GM12891 (cell line): ENCODE measurements at regions not wholly inside any gene's neighbourhood (a gene's known extent, or its start where the extent isn't known, plus 50 kb on each side); places are given as distances from the start of the nearest gene placed in this dataset.

ENCODE experiments used
- PAX5 ChIP-seq: IDR thresholded peaks from 2 replicates; pipeline ENCODE4 v1.6.1; 2011; ENCODE audit warnings: low read length, moderate library complexity, mild to moderate bottlenecking; ENCODE audit not compliant: insufficient read depth, severe bottlenecking
- POLR2A ChIP-seq: IDR thresholded peaks from 2 replicates; pipeline ENCODE4 v1.6.1; 2011; ENCODE audit warnings: low read depth, low read length, control low read depth
- POLR2AphosphoS5 ChIP-seq: IDR thresholded peaks from 2 replicates; pipeline ENCODE4 v1.6.1; 2011; ENCODE audit warnings: low read depth, low read length, control low read depth

- no peak for TF ChIP-seq POLR2A
- no peak for TF ChIP-seq POLR2AphosphoS5
- no peak for TF ChIP-seq PAX5
These were observed 292.8 kb downstream of the EN1 start for GRCh38 chr2:118554616-118555015.
